BE2C (cell line): ENCODE measurements at regions not wholly inside any gene's neighbourhood (a gene's known extent, or its start where the extent isn't known, plus 50 kb on each side); places are given as distances from the start of the nearest gene placed in this dataset.
"Not testable (repeated sequence)": the region's sequence is repeated elsewhere in the genome, so short reads cannot be mapped to it uniquely, and the experiment has no call there.

Source experiments
- DNase-seq: peaks from one replicate; pipeline ENCODE4 v3.0.0-alpha.2; 2020
- H3K27me3 ChIP-seq: fragments of 250-450 bp; sonication (Bioruptor Pico); 2 replicates; pipeline ENCODE4 v1.5.1; 2020; ENCODE audit warnings: mild to moderate bottlenecking
- H3K36me3 ChIP-seq: fragments of 250-450 bp; sonication (Bioruptor Pico); 2 replicates; pipeline ENCODE4 v1.5.1; 2020; ENCODE audit warnings: mild to moderate bottlenecking
- H3K4me1 ChIP-seq: fragments of 250-450 bp; sonication (Bioruptor Pico); 2 replicates; pipeline ENCODE4 v1.5.1; 2020
- H3K4me3 ChIP-seq: 2 replicates; pipeline ENCODE4 v1.5.1; 2011; ENCODE audit warnings: low read depth, low read length
- H3K9me3 ChIP-seq: fragments of 250-450 bp; sonication (Bioruptor Pico); 2 replicates; pipeline ENCODE4 v1.5.1; 2020
- CTCF ChIP-seq: IDR thresholded peaks from 2 replicates; pipeline ENCODE4 v1.5.1; 2012; ENCODE audit warnings: mild to moderate bottlenecking, low read depth, low read length

- no peak for DNase-seq
- H3K9me3 ChIP-seq: no peaks in the 10 kb centered on the region
- no peaks in the 10 kb centered on the region for H3K4me1 ChIP-seq
- no peak overlapping the region for H3K4me3 ChIP-seq
- TF ChIP-seq CTCF: no peak
- peaks cover 50% of the 10 kb centered on the region for H3K27me3 ChIP-seq
- no peaks in the 10 kb centered on the region for H3K36me3 ChIP-seq
Measured at GRCh38 chr21:33135925-33136324, 66.0 kb downstream of the OLIG1 start.

GRCh38 chr21:33136847-33137502, 67.0 kb downstream of the OLIG1 start:
- DNase-seq: no peak
- Histone ChIP-seq H3K27me3 (peaks cover 50% of the 10 kb centered on the region), H3K36me3 (no peaks in the 10 kb centered on the region), H3K4me3 (no peak overlapping the region), H3K4me1 (no peaks in the 10 kb centered on the region), H3K9me3 (no peaks in the 10 kb centered on the region)
- TF ChIP-seq CTCF: no peak

GRCh38 chr21:33139084-33139483, 69.1 kb downstream of the OLIG1 start:
- no peak overlapping the region for H3K4me3 ChIP-seq
- TF ChIP-seq CTCF: no peak
- H3K36me3 ChIP-seq: no peaks in the 10 kb centered on the region
- DNase-seq: no peak
- no peaks in the 10 kb centered on the region for H3K9me3 ChIP-seq
- no peaks in the 10 kb centered on the region for H3K4me1 ChIP-seq
- H3K27me3 ChIP-seq: peaks cover 38% of the 10 kb centered on the region

DNA sequence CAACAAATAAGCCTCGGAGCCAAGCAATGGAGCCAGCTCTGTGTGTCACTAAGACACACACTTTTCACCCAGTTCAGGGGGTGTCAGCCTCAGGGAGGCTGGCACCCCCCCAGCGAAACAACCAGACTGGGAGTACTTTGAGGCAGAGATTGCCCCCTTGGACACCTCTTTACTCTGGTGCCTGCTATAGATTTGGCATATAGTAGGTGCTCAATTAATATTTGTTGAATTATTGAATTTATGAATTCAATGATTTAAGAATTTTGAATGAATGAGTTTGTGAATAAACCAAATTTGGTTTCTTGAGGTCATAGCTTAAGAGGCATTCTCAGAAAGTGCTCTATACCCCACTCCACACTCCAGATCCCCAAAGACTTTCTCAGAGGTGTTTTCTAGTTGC, 70.3 kb downstream of the OLIG1 start:
- no peaks in the 10 kb centered on the region for H3K9me3 ChIP-seq
- no peak for DNase-seq

GRCh38 chr21:33146467-33146866, 76.5 kb downstream of the OLIG1 start:
- no peak for DNase-seq
- no peaks in the 10 kb centered on the region for H3K4me1 ChIP-seq
- H3K4me3 ChIP-seq: no peak overlapping the region
- H3K27me3 ChIP-seq: peaks cover 56% of the 10 kb centered on the region
- TF ChIP-seq CTCF: no peak
- no peaks in the 10 kb centered on the region for H3K36me3 ChIP-seq
- no peaks in the 10 kb centered on the region; the same call in 1 of the 2 replicates for H3K9me3 ChIP-seq

More for the DNA sequence above, 70.3 kb downstream of the OLIG1 start:
- TF ChIP-seq CTCF: no peak
- H3K36me3 ChIP-seq: no peaks in the 10 kb centered on the region
- H3K4me1 ChIP-seq: no peaks in the 10 kb centered on the region
- no peak overlapping the region for H3K4me3 ChIP-seq
- H3K27me3 ChIP-seq: peaks cover 29% of the 10 kb centered on the region

DNA sequence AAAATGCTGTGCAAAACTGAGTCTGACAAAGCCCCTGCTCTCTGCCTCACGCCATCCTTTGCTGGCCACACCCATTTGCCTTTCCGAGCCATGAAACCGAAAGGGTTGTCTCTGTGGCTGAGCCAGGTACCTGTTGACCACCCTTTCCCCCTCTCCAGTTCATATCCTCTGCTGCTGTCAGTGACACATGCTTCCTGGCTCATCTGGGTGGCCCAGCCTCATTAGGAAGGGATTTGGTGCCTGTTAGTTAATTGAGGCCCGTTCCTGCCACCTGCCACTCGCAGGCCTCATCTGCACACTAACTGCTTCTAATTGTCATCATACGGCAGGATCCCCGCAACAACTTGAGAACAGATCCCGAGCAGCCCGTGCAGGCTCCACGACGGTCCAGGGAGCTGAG, 79.2 kb downstream of the OLIG1 start:
- DNase-seq: no peak
- H3K4me3 ChIP-seq: no peak overlapping the region
- H3K9me3 ChIP-seq: no peaks in the 10 kb centered on the region; the same call in 1 of the 2 replicates
- no peaks in the 10 kb centered on the region for H3K4me1 ChIP-seq
- H3K36me3 ChIP-seq: no peaks in the 10 kb centered on the region
- TF ChIP-seq CTCF: no peak
- peaks cover 75% of the 10 kb centered on the region for H3K27me3 ChIP-seq

DNA sequence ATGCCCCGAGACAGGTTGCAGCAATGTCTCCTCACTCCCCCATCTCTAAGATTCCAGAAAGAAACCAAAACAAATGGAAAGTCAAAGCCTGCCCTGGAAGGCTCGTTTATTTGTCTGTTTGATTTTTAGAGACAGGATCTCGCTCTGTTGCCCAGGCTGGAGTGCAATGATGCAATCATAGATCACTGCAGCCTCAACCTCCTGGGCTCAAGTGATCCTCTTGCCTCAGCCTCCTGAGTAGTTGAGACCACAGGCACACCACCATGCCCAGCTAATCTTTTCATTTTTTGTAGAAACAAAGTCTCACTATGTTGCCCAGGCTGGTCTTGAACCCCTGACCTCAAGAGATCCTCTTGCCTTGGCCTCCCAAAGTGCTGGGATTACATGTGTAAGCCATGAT, 78.8 kb upstream of the IFNAR2 start:
- H3K27me3 ChIP-seq: peaks cover 72% of the 10 kb centered on the region
- H3K9me3 ChIP-seq, DNase-seq, H3K4me3 ChIP-seq, H3K4me1 ChIP-seq, H3K36me3 ChIP-seq: not testable (repeated sequence)
